ENCODE measurements at regions not wholly inside any gene's neighbourhood (a gene's known extent, or its start where the extent isn't known, plus 50 kb on each side); places are given as distances from the start of the nearest gene placed in this dataset.

- Mint-ChIP-seq H3K9me3 (ENCODE audit: unreplicated experiment) (peaks cover 13% of the 10 kb centered on the region), H3K4me3 (ENCODE audit: unreplicated experiment) (peak overlapping the region; percentile 8), H3K36me3 (ENCODE audit: insufficient read depth, unreplicated experiment) (no peaks in the 10 kb centered on the region), H3K27ac (ENCODE audit: unreplicated experiment) (peak overlapping the region; percentile 25), H3K4me1 (ENCODE audit: low read depth, unreplicated experiment) (peaks cover 47% of the 10 kb centered on the region), H3K27me3 (ENCODE audit: insufficient read depth, unreplicated experiment) (no peaks in the 10 kb centered on the region)
- intact Hi-C loops (cut with micrococcal nuclease; ENCODE audit: unreplicated experiment): loop anchor here (5.0 kb wide), 3 partner anchors 58 to 543 kb away; no protein-coding TSS in a partner anchor
- Histone ChIP-seq H3K9me3 (no peaks in the 10 kb centered on the region), H3K4me1 (peaks cover 70% of the 10 kb centered on the region), H3K36me3 (ENCODE audit: control insufficient read depth, insufficient read depth, low read length) (no peaks in the 10 kb centered on the region), H3K27me3 (replicated peaks; ENCODE audit: control insufficient read depth, insufficient read depth, low read length) (no peaks in the 10 kb centered on the region), H3K4me3 (ENCODE audit: low read depth, low read length) (no peak overlapping the region)
- ChIA-PET CTCF (no interaction called here), POLR2A (no interaction called here)
- no TSS peak for BruUV-seq (replicated peaks)
- no peak for DNase-seq
- no peak for TF ChIP-seq CTCF (IDR thresholded peaks at IDR 0.05; ENCODE audit: insufficient read depth in 1 of 2, low read depth in 1 of 2, low read length in 1 of 2, severe bottlenecking in 1 of 2, unreplicated experiment in 1 of 2)
Measured at GRCh38 chr1:168803806-168804510, 75.0 kb upstream of the DPT start.

- no peaks in the 10 kb centered on the region for H3K36me3 Mint-ChIP-seq (ENCODE audit: insufficient read depth, unreplicated experiment)
- peaks cover 40% of the 10 kb centered on the region for H3K4me1 Mint-ChIP-seq (ENCODE audit: low read depth, unreplicated experiment)
- CTCF ChIA-PET: interaction anchor here (0.8 kb wide), 1 partner anchor 541 kb away, joined by 7 read pairs; no protein-coding TSS in a partner anchor
- no peak overlapping the region for H3K4me3 ChIP-seq (ENCODE audit: low read depth, low read length)
- no peak for DNase-seq
- intact Hi-C loops (cut with micrococcal nuclease; ENCODE audit: unreplicated experiment): no loop called here
- no TSS peak for BruUV-seq (replicated peaks)
- H3K9me3 Mint-ChIP-seq (ENCODE audit: unreplicated experiment): peaks cover 11% of the 10 kb centered on the region
- no peak overlapping the region for H3K27ac Mint-ChIP-seq (ENCODE audit: unreplicated experiment)
- H3K4me1 ChIP-seq: peaks cover 52% of the 10 kb centered on the region
- H3K4me3 Mint-ChIP-seq (ENCODE audit: unreplicated experiment): no peak overlapping the region
- POLR2A ChIA-PET: interaction anchor here (0.5 kb wide), 1 partner anchor 25 kb away, joined by 5 read pairs; no protein-coding TSS in a partner anchor
- no peaks in the 10 kb centered on the region for H3K9me3 ChIP-seq
- H3K27me3 Mint-ChIP-seq (ENCODE audit: insufficient read depth, unreplicated experiment): no peaks in the 10 kb centered on the region
- H3K27me3 ChIP-seq (replicated peaks; ENCODE audit: control insufficient read depth, insufficient read depth, low read length): no peaks in the 10 kb centered on the region
- H3K36me3 ChIP-seq (ENCODE audit: control insufficient read depth, insufficient read depth, low read length): no peaks in the 10 kb centered on the region
- no peak for TF ChIP-seq CTCF (IDR thresholded peaks at IDR 0.05; ENCODE audit: insufficient read depth in 1 of 2, low read depth in 1 of 2, low read length in 1 of 2, severe bottlenecking in 1 of 2, unreplicated experiment in 1 of 2)
Measured at GRCh38 chr1:168806952-168807351, 77.9 kb upstream of the DPT start.

- peaks cover 28% of the 10 kb centered on the region for H3K4me1 Mint-ChIP-seq (ENCODE audit: low read depth, unreplicated experiment)
- no peak for DNase-seq
- Histone ChIP-seq H3K4me1 (peaks cover 37% of the 10 kb centered on the region), H3K36me3 (ENCODE audit: control insufficient read depth, insufficient read depth, low read length) (no peaks in the 10 kb centered on the region), H3K27me3 (replicated peaks; ENCODE audit: control insufficient read depth, insufficient read depth, low read length) (no peaks in the 10 kb centered on the region), H3K9me3 (no peaks in the 10 kb centered on the region), H3K4me3 (ENCODE audit: low read depth, low read length) (no peak overlapping the region)
- H3K36me3 Mint-ChIP-seq (ENCODE audit: insufficient read depth, unreplicated experiment): peaks cover 7% of the 10 kb centered on the region
- no peak for TF ChIP-seq CTCF (IDR thresholded peaks at IDR 0.05; ENCODE audit: insufficient read depth in 1 of 2, low read depth in 1 of 2, low read length in 1 of 2, severe bottlenecking in 1 of 2, unreplicated experiment in 1 of 2)
- H3K27me3 Mint-ChIP-seq (ENCODE audit: insufficient read depth, unreplicated experiment): no peaks in the 10 kb centered on the region
- peak overlapping the region; percentile 49 for H3K27ac Mint-ChIP-seq (ENCODE audit: unreplicated experiment)
- CTCF ChIA-PET: no interaction called here
- BruUV-seq (replicated peaks): no TSS peak
- H3K4me3 Mint-ChIP-seq (ENCODE audit: unreplicated experiment): no peak overlapping the region
- intact Hi-C loops (cut with micrococcal nuclease; ENCODE audit: unreplicated experiment): no loop called here
- POLR2A ChIA-PET: no interaction called here
- peaks cover 20% of the 10 kb centered on the region for H3K9me3 Mint-ChIP-seq (ENCODE audit: unreplicated experiment)
Measured at GRCh38 chr1:168811176-168811575, 82.2 kb upstream of the DPT start.

All from Caco-2 (cell line).